NB4 (cell line): ENCODE measurements at regions not wholly inside any gene's neighbourhood (a gene's known extent, or its start where the extent isn't known, plus 50 kb on each side); places are given as distances from the start of the nearest gene placed in this dataset.

Source experiments
- DNase-seq: peaks from one replicate; pipeline ENCODE4 v3.0.0; 2010; ENCODE audit warnings: low read depth
- H3K4me3 ChIP-seq: one replicate; pipeline ENCODE4 v1.5.1; 2011; ENCODE audit warnings: mild to moderate bottlenecking, low read depth, low read length, moderate library complexity
- MAX ChIP-seq: IDR thresholded peaks from 2 replicates; pipeline ENCODE4 v1.6.1; 2011; ENCODE audit warnings: low read depth, low read length
- MYC ChIP-seq: IDR thresholded peaks from 2 replicates; pipeline ENCODE4 v1.6.1; 2011; ENCODE audit warnings: low read depth, low read length
- POLR2A ChIP-seq: IDR thresholded peaks from 2 replicates; pipeline ENCODE4 v1.6.1; 2011; ENCODE audit warnings: mild to moderate bottlenecking; ENCODE audit not compliant: insufficient read length; ENCODE audit errors: extremely low read depth
- TF ChIP-seq, protein P1 (sequence below): IDR thresholded peaks from one replicate; pipeline ENCODE4 v1.5.1; 2012; ENCODE audit warnings: low read depth, low read length

DNA sequence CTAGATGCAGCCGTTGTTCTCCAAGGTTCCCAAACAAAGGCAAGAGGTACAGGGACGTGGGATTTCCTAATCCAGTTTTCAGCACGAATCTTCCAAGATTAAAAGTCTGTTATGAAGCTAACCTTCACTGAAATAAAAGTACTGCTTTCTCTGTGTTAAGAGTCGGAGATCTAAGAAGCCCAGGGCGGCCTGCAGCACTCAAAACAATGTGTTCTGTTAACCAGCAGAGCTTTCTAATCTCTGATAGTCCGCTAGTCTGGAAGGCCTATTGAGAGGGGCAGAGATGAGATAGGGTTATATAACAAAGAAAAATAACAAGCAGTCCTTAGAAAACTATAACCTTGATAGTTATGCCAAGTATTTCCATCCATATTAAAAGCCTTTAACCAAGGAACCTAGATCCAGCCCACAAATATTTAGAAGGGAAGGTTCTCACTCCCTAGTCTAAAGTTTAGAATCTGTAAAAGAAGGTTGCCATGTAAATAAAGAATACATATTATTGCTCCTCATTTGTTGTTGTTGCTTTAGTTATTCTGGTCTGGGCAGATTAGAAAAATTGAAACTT, 106.3 kb upstream of the SVIL start:
- no peak for DNase-seq
- no peak overlapping the region for H3K4me3 ChIP-seq
- no peak for TF ChIP-seq MAX
- TF ChIP-seq POLR2A, result no peak
- TF ChIP-seq, protein P1, sequence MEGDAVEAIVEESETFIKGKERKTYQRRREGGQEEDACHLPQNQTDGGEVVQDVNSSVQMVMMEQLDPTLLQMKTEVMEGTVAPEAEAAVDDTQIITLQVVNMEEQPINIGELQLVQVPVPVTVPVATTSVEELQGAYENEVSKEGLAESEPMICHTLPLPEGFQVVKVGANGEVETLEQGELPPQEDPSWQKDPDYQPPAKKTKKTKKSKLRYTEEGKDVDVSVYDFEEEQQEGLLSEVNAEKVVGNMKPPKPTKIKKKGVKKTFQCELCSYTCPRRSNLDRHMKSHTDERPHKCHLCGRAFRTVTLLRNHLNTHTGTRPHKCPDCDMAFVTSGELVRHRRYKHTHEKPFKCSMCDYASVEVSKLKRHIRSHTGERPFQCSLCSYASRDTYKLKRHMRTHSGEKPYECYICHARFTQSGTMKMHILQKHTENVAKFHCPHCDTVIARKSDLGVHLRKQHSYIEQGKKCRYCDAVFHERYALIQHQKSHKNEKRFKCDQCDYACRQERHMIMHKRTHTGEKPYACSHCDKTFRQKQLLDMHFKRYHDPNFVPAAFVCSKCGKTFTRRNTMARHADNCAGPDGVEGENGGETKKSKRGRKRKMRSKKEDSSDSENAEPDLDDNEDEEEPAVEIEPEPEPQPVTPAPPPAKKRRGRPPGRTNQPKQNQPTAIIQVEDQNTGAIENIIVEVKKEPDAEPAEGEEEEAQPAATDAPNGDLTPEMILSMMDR, result no peak
- TF ChIP-seq MYC, result no peak

- DNase-seq, result no peak
- TF ChIP-seq MAX, result no peak
- TF ChIP-seq POLR2A, result no peak
- TF ChIP-seq, protein P1, result no peak
- TF ChIP-seq MYC, result no peak
- H3K4me3 ChIP-seq, result no peak overlapping the region
Measured at GRCh38 chr10:29738341-29738740, 103.6 kb upstream of the SVIL start.

DNA sequence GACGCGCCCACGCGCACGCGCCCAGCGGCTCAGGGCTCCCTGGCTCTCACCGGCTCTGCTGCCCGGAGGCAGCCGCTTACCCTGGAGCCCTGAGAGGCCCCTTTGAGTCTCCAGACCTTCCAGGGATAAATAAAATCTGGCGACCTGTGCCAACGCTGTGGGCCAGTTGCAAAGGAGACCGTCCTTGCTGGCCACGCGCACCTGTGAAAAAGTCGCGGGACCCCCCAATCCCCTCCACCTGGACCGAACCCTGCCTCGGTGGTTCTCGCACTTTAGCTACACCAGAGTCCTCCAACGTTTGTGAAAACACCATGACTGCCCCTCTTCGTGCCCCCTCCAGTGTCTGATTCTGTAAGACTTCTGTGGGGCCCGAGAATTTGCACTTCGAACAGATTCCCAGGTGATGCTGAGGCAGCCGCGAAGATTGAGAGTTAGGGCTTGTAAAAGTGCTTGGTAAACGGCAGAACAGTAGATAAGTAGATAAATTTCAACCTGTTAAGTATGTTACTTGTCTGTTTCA, 102.4 kb upstream of the SVIL start:
- TF ChIP-seq, protein P1, result no peak
- TF ChIP-seq MYC (no peak), MAX (no peak), POLR2A (no peak)
- H3K4me3 ChIP-seq, result no peak overlapping the region
- no peak for DNase-seq

DNA sequence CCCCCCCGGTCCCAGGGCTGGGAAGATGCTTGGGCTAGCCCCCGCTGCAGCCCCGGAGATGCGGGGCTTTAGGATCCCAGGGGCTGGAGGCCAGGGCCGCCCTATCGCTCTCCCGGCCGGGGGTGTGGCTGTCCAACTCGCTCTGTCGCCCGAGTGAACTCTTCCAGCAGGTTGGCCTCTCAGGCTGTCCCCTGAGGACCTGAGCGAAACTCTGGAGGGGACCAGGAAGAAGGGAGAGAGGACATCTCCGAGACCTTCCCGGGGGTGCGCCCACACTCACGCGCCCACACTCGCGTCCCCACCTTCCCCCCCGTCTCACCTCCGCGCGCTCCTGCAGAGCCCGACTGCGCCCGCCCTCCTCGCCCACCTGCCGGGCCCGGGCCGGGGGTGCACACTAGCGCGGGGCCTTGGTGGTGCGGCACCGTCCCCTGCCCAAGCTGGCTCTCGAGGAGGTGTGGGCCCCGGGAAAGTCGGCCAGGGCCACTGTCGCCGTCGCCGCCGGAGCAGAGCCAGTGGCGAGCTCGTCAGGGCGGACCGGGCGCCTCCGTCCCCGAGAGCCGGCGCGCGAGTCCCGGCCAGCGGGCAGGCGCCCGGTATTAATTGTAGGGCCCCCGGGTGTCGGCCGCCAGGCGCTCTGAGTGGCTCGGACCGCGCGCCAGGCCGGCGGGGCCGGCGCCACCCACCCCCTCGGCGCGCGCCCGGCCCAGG, 101.7 kb upstream of the SVIL start:
- TF ChIP-seq POLR2A (no peak), MAX (no peak), MYC (no peak)
- TF ChIP-seq, protein P1, result no peak
- DNase-seq, result no peak
- peak overlapping the region; percentile 36 for H3K4me3 ChIP-seq

GRCh38 chr10:29735628-29736365, 101.0 kb upstream of the SVIL start:
- peak overlapping the region; percentile 36 for H3K4me3 ChIP-seq
- peak; percentile 80 for DNase-seq
- TF ChIP-seq, protein P1, result peak; percentile 45
- TF ChIP-seq MYC, result no peak
